NCI-H2107 treated with DMSO at 0.1 percent for 48 hours (cell line): ENCODE measurements at regions not wholly inside any gene's neighbourhood (a gene's known extent, or its start where the extent isn't known, plus 50 kb on each side); places are given as distances from the start of the nearest gene placed in this dataset.

Source experiments
- DNase-seq: peaks from one replicate; lab custom pipeline; 2025; ENCODE audit not compliant: unreplicated experiment; lab: John Stamatoyannopoulos, UW

GRCh38 chr17:5861246-5861645 is 208.9 kb upstream of the WSCD1 start:
- DNase-seq, result no peak

GRCh38 chr17:5861854-5862253 is 208.3 kb upstream of the WSCD1 start:
- DNase-seq, result no peak

- no peak for DNase-seq
Observed at GRCh38 chr17:5862395-5862794, 207.8 kb upstream of the WSCD1 start.

GRCh38 chr17:5864741-5865657 is 205.2 kb upstream of the WSCD1 start:
- no peak for DNase-seq

GRCh38 chr17:5866978-5867377 is 203.2 kb upstream of the WSCD1 start:
- DNase-seq, result no peak

GRCh38 chr17:5869041-5869745 is 201.0 kb upstream of the WSCD1 start:
- no peak for DNase-seq

- no peak for DNase-seq
Observed at GRCh38 chr17:5870231-5870953, 199.8 kb upstream of the WSCD1 start.

- no peak for DNase-seq
Observed at GRCh38 chr17:5871666-5872065, 198.5 kb upstream of the WSCD1 start.

GRCh38 chr17:5872831-5873230 is 197.3 kb upstream of the WSCD1 start:
- DNase-seq, result no peak

GRCh38 chr17:5873781-5874180 is 196.4 kb upstream of the WSCD1 start:
- no peak for DNase-seq

GRCh38 chr17:5874486-5874885 is 195.7 kb upstream of the WSCD1 start:
- DNase-seq, result no peak

GRCh38 chr17:5877366-5877765 is 192.8 kb upstream of the WSCD1 start:
- no peak for DNase-seq

- DNase-seq, result no peak
Observed at GRCh38 chr17:5877948-5878347, 192.2 kb upstream of the WSCD1 start.

- DNase-seq, result no peak
Observed at GRCh38 chr17:5881849-5882248, 188.3 kb upstream of the WSCD1 start.

- no peak for DNase-seq
Observed at GRCh38 chr17:5883775-5884665, 186.2 kb upstream of the WSCD1 start.

GRCh38 chr17:5885336-5885735 is 184.8 kb upstream of the WSCD1 start:
- DNase-seq, result no peak

GRCh38 chr17:5888811-5889210 is 181.4 kb upstream of the WSCD1 start:
- no peak for DNase-seq

- DNase-seq, result no peak
Observed at GRCh38 chr17:5892921-5893675, 177.1 kb upstream of the WSCD1 start.

- DNase-seq, result no peak
Observed at GRCh38 chr17:5893741-5894140, 176.4 kb upstream of the WSCD1 start.

- no peak for DNase-seq
Observed at GRCh38 chr17:5895276-5895675, 174.9 kb upstream of the WSCD1 start.
